Frontal cortex (tissue), 3 donors: ENCODE measurements at regions not wholly inside any gene's neighbourhood (a gene's known extent, or its start where the extent isn't known, plus 50 kb on each side); places are given as distances from the start of the nearest gene placed in this dataset.
A peak's percentile ranks its signal among the peaks of the same experiment; 100 is the strongest.
"Not testable (repeated sequence)": the region's sequence is repeated elsewhere in the genome, so short reads cannot be mapped to it uniquely, and the experiment has no call there.

ENCODE experiments used
- DNase-seq, 2 donors: peaks; one replicate each; pipeline ENCODE4 v3.0.0; 2012; ENCODE audit warnings: low spot score in 2 of 2
- FAIRE-seq: peaks from 2 replicates; lab custom pipeline; 2012; peaks lifted over from hg19 to GRCh38; lab: Jason Lieb, UNC
- donor health status: control.
- donor health status: control.
- donor health status: control.

- no peak for FAIRE-seq
- DNase-seq: no peak
Observed at GRCh38 chr7:136105191-136105590, 128.0 kb upstream of the MTPN start.

DNA sequence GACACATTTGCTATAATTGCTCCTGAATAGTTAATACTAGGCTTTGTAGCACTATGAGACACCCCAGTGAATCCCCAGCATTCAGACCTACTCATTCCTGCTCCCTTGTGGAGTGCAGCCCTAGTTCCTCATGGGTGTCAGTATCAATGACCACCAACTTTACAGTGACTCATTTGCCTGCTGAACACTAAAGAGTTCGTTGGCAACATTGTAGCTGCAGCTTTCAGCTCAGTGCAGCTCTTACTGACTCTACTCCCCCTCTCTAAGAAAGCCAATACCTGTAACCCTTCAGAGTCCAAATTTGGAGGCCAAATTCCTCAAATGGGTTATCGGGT lies 127.1 kb upstream of the MTPN start:
- no peak for FAIRE-seq

GRCh38 chr7:136103545-136104268 lies 126.5 kb upstream of the MTPN start:
- DNase-seq (no peak), FAIRE-seq (no peak)

More for the DNA sequence above, 127.1 kb upstream of the MTPN start:
- no peak for DNase-seq

DNA sequence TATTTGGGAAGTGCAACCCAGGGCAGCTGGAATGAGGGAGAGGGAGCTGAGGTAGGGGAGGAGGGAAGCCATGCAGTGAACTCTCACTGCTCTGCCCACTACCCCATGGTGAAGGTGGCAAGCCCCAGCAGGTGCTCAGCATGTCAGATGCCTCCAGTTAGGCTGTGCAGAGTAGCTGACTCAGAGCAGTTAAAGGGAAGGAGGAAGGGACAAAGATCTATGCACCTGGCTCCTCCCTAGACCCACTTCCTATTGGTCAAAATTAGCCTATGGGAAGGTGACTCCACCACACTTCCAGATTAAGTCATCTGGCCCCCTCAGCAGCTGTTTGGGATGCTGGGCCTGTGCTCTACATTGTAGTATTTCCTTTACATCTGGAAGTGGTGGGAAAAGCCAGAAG lies 125.7 kb upstream of the MTPN start:
- no peak for FAIRE-seq

GRCh38 chr7:136092714-136093113 lies 115.6 kb upstream of the MTPN start:
- not testable (repeated sequence) for FAIRE-seq, DNase-seq

More for the DNA sequence above, 125.7 kb upstream of the MTPN start:
- DNase-seq: no peak

DNA sequence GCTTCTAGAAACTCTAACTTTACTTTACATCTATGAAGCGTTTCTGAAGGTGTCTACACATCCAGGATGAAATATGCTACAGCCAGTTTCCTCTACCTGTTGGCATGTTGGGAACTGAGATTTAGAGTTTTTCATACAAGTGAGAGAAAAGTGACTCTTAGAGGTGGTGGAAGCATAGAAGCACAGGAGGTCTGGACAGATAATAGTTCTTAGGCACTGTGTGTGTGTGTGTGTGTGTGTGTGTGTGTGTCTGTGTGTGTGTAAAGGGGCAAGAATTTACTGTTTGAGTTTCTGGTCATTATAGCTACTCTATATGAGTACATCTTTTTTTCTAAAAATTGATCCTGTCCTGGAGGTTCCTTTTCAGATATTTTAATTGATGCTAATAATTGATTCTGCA lies 110.7 kb upstream of the MTPN start:
- no peak for DNase-seq
- no peak for FAIRE-seq

- DNase-seq (peak; percentile 55 to 59), FAIRE-seq (peak; percentile 83)
Observed at GRCh38 chr7:136086712-136087111, 109.6 kb upstream of the MTPN start.

DNA sequence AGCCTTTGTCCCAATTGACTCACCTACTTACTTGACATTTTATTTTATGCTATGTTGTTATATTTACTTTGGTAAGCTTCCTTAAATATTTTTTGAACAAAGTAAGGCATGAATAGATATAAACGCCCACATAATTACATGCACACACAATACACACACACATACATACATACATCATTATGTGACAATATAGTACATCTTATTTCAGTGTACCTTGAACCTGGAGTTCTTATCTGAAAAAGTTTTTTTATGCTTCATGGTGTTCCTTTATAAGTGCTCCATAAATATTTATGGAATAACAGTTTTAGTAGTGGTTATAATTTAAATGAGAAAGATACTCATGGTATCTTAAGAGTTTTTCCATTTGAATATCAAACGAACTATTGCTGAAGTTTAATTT lies 102.8 kb upstream of the MTPN start:
- no peak for FAIRE-seq

DNA sequence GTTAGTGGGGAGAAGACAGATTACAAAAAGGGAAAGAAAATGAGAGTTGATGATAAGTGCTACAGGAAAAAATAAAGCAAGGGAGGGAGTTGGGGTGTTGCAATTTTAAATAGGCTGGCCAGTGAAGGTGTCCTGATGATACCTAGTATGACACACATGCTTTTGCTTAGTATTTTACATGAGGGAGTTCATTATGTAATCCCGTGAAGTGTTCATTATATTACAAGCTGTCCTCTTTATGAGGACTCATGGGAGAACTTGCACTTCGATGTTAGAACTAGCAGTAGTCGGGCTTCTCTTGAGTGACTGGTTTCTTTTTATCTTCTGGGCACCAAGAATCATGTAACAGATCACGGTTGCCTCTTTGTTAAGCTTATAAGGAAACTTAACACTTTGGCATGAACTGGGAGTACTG lies 102.3 kb upstream of the MTPN start:
- DNase-seq: no peak
- FAIRE-seq: no peak

More for the DNA sequence above, 102.8 kb upstream of the MTPN start:
- no peak for DNase-seq

DNA sequence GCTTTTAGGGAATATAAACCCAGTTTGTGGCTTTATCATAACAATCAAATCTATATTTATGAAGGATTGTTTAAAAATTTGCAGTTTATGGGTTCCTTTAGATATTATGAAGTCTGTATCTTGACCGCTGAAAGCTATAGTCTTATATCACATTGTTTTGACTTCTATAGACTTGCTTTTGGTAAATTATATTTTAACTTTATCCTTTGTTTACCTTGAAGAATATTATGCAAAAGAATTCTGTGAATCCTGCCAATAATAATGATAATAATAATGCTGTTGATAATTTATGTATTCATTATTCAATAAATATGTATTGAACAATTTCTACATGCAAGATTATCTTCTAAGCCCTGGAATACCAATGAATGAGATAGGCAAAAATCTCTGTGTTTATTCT lies 101.9 kb upstream of the MTPN start:
- no peak for FAIRE-seq
- no peak for DNase-seq

GRCh38 chr7:136078630-136079029 lies 101.5 kb upstream of the MTPN start:
- FAIRE-seq (no peak), DNase-seq (no peak)

- no peak for FAIRE-seq
- DNase-seq: no peak
Observed at GRCh38 chr7:136076954-136077353, 99.8 kb upstream of the MTPN start.

- no peak for DNase-seq
- no peak for FAIRE-seq
Observed at GRCh38 chr7:136074843-136075242, 97.7 kb upstream of the MTPN start.

GRCh38 chr7:136072447-136072846 lies 95.3 kb upstream of the MTPN start:
- no peak for DNase-seq
- no peak for FAIRE-seq

GRCh38 chr7:136070736-136071505 lies 93.8 kb upstream of the MTPN start:
- no peak for FAIRE-seq
- no peak for DNase-seq

GRCh38 chr7:136069840-136070529 lies 92.8 kb upstream of the MTPN start:
- DNase-seq: no peak
- FAIRE-seq: no peak

- no peak for FAIRE-seq
- no peak for DNase-seq
Observed at GRCh38 chr7:136067277-136067676, 90.1 kb upstream of the MTPN start.

DNA sequence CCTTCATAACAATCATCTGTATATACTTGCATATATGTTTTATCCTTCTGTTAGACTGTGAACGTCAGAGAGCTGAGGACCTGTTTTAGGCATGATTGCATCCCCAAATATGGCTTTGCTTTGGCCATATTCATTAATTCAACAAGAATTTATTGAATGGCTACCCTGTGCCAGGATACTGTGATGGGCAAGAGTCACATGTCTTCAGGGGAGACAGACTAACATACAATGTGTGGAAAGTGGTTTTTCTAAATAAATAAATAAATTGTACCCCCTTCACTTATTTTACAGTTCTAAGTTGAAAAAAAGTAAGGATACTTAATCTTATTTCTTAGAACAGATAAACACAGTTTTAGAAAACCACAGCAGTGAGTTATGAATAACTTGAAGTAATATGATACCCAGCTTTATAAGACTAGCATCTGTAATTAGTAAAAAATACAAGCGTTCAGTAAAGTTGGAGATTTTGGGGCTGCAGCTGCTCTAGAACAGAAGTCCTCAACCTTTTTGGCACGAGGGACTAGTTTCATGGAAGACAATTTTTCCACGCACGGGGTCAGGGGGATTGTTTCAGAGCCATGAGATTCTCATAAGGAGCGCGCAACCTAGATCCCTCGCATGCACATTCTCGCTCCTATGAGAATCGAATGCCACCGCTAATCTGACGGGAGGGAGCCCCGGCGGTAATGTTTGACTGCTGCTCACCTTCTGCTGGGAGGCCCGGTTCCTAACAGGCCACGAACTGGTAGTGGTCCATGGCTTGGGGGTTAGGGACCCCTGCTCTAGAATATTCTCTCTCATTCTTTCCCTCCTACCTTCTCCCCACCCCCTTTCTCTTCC lies 89.4 kb upstream of the MTPN start:
- FAIRE-seq: no peak
- DNase-seq: no peak

DNA sequence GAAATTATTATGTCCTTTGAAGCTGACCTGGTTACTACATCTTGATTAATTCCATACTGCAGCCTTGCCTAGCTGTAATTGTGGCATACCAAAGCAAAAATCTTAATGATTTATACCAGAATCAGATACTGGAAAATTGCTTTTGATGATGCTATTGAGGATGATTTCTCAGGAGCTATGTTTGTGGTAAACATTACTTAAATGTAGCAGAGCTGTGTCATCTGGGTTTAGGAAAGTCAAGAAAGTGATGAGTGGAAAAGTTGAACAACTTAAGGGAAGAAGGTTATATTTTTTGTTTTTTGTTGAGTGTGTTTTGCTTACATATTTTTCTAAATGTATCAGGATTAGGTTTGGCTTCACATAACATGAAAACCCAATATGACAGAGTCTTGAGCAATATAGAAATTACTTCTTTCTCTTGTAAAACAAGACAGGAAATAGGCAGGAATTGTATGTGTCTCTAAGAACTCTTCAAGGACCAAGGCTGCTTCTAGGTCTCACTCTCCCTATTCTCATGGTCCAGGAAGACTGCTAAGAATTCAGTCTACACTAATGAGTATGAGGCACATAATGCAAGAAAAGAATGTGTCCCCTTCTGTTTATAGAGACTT lies 87.6 kb upstream of the MTPN start:
- DNase-seq: no peak
- FAIRE-seq: no peak

DNA sequence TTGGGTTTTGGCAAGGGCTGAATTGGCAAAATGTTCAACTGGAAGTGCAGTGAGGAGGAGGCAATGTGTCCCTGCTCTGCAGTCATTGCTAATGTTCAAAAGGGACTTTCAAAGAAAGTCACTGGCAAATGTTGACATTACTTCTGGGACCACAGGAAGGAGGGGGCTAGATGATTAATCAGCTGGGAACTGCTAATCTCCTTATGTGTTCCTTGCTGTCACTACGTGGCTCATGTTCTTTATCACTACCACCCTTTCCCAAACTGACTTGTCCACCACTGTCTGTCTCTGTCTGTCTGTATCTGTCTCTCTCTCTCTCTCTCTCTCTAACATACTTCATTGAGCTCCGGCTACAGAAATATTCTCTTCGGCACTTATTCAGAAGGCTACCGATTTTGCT lies 86.9 kb upstream of the MTPN start:
- DNase-seq (no peak), FAIRE-seq (no peak)
